HG03097 (cell line): ENCODE measurements at regions not wholly inside any gene's neighbourhood (a gene's known extent, or its start where the extent isn't known, plus 50 kb on each side); places are given as distances from the start of the nearest gene placed in this dataset.

ENCODE experiments used
- ATAC-seq: cut with Tn5 transposase; IDR thresholded peaks from one replicate; pipeline ENCODE4 v1.9.1; 2021; ENCODE audit not compliant: unreplicated experiment, low FRiP score

GRCh38 chr13:103969520-103970050, 903.4 kb upstream of the SLC10A2 start:
- ATAC-seq: no peak

DNA sequence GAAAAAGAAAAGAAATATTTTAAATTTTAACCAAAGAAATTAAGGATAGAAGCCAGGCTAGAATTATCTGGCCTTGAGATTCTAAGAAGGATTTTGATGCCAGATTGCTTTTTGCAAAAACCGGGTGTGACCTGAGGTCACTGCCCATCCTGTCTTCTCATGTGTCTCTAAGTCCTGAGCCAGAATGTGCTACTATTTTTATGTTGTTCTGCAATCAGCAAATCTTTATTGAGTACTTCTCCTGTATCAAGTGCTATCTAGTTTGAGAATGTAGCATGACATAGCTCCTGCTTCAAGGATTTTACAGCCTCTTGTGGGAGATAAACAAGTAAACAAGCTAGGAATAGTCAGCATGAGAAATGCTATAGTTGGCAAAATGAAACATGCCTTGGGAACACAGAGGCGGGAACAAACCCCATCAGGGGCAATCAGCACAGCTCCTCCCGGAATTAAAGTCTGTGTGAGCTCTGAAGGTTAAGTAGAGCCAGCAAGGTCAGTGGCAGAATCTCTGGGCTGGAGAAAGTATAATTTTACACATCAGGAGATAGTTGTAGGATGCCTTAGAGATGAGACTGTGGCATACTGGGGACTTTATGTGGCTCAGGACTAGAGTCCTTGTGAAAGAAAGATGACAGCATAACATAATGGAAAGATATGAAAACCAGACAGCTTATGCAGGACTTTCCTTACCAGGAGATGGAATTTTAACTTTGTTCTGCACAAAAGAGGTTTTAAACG, 899.5 kb upstream of the SLC10A2 start:
- ATAC-seq: no peak

DNA sequence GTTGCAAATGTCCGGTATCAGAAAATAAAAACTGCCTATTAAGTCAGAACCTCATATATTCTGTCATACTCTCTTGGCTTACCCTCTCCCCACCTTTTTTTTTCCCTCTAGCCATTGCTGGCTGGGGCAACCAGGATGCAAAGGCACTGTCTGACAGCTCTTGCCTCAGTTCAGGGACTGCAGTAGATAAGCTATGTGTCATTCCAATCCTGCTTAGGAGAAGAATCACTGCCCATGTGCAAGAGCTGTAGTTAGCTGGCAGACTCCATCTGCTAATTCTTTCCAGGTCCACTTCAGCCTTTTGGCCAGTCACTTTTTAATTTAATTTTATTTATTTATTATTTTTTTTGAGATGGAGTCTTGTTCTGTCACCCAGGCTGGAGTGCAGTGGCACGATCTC, 895.6 kb upstream of the SLC10A2 start:
- no peak for ATAC-seq

GRCh38 chr13:103961129-103961528, 894.9 kb upstream of the SLC10A2 start:
- no peak for ATAC-seq

DNA sequence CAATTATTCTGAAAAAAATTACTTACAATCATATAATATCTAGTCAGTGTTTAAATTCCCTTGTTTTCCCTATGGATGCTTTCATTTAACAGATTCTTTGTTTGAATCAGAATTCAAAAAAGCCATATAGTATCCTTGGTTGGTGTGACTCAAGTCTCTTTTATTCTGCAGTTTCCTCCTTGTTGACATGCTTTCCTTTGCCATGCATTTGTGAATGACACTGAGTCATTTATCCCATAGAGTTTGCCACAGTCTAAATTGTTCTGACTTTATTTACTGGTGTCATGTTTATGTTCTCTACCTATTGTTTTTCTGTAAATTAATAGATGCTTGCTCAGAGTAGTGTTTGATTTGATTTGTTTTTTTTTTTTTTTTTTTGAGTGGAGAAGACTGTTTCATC, 893.8 kb upstream of the SLC10A2 start:
- no peak for ATAC-seq

- no peak for ATAC-seq
These were observed 892.5 kb upstream of the SLC10A2 start for GRCh38 chr13:103958691-103959090.

GRCh38 chr13:103957939-103958338, 891.7 kb upstream of the SLC10A2 start:
- no peak for ATAC-seq

DNA sequence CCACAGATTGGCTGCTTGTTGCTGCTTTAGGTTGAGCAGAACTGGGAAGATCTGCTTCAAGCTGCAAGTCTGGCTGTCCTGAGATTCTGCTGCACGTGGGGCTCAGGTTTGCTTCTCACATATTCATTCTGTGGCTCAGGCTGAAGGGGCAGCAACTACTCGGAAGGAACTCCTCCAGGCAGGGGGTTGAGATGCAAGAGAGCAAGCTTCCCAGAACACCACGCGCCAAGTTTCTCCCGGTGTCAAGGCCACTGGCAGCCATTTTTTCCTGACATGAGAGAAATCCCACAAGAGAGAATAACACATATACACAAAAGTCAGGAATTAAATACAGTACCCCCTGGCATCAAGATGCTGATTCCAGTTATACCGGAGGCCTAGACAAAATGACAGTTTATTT, 887.6 kb upstream of the SLC10A2 start:
- no peak for ATAC-seq

GRCh38 chr13:103952183-103952582, 886.0 kb upstream of the SLC10A2 start:
- no peak for ATAC-seq

- no peak for ATAC-seq
These were observed 882.2 kb upstream of the SLC10A2 start for GRCh38 chr13:103948426-103948825.

- ATAC-seq: no peak
These were observed 879.6 kb upstream of the SLC10A2 start for GRCh38 chr13:103945836-103946235.

GRCh38 chr13:103941506-103942140, 875.4 kb upstream of the SLC10A2 start:
- no peak for ATAC-seq

DNA sequence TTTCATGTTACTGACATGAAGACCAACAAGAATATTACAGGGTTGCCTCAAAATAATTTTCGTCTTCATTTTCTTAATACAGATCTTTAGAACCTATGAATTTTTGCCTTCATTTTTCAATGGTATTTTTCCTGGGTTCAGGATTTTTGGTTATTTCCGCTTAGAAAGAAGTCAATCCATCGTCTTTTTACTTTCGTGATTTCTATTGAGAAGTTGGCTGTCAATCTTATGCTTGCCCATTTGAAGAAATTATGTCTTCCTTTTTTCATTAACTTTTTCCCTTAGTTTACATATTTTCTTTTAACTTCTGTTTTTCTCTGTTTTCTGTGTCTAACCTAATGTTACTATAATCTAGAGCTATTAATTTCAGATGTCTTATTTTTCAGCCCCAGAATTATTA, 868.9 kb upstream of the SLC10A2 start:
- ATAC-seq: no peak

DNA sequence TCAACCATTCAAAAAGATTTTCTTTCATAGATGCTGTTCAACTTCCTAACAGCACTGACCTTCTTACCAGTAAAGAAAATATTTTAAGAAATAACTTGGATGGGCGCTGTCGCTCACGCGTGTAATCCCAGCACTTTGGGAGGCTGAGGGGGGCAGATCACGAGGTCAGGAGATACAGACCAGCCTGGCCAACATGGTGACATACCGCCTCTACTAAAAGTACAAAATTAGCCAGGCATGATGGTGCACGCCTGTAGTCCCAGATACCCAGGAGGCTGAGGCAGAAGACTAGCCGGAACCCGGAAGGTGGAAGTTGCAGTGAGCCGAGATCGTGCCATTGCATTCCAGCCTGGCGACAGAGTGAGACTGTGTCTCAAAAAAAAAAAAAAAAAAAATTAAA, 865.7 kb upstream of the SLC10A2 start:
- no peak for ATAC-seq

DNA sequence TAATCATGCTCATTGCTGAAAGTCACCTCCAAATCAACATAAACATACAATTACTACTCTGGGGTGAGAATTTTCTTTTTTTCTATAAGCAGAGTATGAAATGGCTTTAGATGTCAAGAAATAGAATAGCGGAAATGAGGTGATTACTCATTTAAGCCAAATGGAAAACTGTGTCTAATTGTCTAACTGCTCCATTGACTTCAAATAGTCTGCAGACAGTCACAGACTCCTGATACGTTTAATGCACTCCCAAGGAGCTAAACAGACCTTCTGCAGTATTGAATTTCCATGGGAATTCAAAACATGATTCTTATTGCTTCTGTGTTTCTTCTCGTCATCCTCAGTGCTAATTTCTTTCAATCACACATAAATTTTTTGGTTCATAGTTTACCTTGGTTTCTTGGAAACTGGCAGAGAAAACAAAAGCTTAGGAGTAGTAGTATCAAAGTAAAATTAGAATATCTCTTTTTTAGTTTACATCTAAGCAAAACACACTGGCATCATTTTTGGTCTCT, 865.2 kb upstream of the SLC10A2 start:
- ATAC-seq: no peak

- ATAC-seq: no peak
These were observed 859.9 kb upstream of the SLC10A2 start for GRCh38 chr13:103926118-103926517.

- no peak for ATAC-seq
These were observed 842.7 kb upstream of the SLC10A2 start for GRCh38 chr13:103908911-103909310.

DNA sequence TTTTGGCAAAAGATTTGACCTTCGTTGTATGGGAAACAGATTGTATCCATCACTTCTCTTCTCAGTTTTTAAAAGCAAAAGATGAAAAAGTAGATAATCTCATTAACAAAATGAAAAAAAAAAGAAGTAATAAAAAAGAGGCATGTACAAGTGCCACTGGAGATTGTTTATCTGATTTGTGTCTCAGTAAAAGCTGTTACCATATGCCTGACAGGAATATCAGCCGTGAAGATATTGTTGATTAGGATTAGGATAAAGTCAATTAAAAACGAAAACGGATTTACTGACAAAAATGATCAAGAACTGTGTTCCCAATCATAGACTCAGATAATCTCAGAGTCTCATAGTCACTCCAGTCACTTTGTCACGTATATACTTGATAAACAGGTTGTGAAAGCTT, 842.1 kb upstream of the SLC10A2 start:
- ATAC-seq: no peak

GRCh38 chr13:103903790-103904189, 837.6 kb upstream of the SLC10A2 start:
- no peak for ATAC-seq

- ATAC-seq: no peak
These were observed 832.3 kb upstream of the SLC10A2 start for GRCh38 chr13:103898481-103898880.

- no peak for ATAC-seq
These were observed 829.8 kb upstream of the SLC10A2 start for GRCh38 chr13:103895835-103896531.
